Liver (tissue), 7 donors: ENCODE measurements at regions not wholly inside any gene's neighbourhood (a gene's known extent, or its start where the extent isn't known, plus 50 kb on each side); places are given as distances from the start of the nearest gene placed in this dataset.
A peak's percentile ranks its signal among the peaks of the same experiment; 100 is the strongest.

Experiments used
- DNase-seq: peaks from one replicate; pipeline ENCODE4 v3.0.0-alpha.2; 2017; ENCODE audit warnings: low spot score
- H3K27ac ChIP-seq, 2 donors: one replicate each; pipeline ENCODE4 v1.7.0; 2013; ENCODE audit warnings: inconsistent platforms in 2 of 2, low read length in 2 of 2, control low read depth in 1 of 2, low read depth in 1 of 2, mild to moderate bottlenecking in 1 of 2
- H3K27me3 ChIP-seq, 4 donors: one replicate each; pipeline versions ENCODE4 v1.6.1 to v1.7.0; 2013; ENCODE audit warnings: low read length in 3 of 4, inconsistent platforms in 1 of 4, mild to moderate bottlenecking in 1 of 4, moderate library complexity in 1 of 4; ENCODE audit not compliant: control insufficient read depth in 4 of 4, insufficient read depth in 4 of 4
- H3K36me3 ChIP-seq, 4 donors: one replicate each; pipeline versions ENCODE4 v1.6.1 to v1.7.0; 2013; ENCODE audit warnings: low read length in 3 of 4, mild to moderate bottlenecking in 3 of 4, low read depth in 1 of 4, moderate library complexity in 1 of 4; ENCODE audit not compliant: control insufficient read depth in 4 of 4, insufficient read depth in 3 of 4
- H3K4me1 ChIP-seq, 4 donors: one replicate each; pipeline versions ENCODE4 v1.6.1 to v1.7.0; 2013; ENCODE audit warnings: low read length in 3 of 4, mild to moderate bottlenecking in 3 of 4, moderate library complexity in 1 of 4; ENCODE audit not compliant: control insufficient read depth in 4 of 4, insufficient read depth in 4 of 4
- H3K4me3 ChIP-seq, 3 donors: one replicate each; pipeline versions ENCODE4 v1.6.1 to v1.7.0; 2013; ENCODE audit warnings: low read length in 3 of 3, control low read depth in 1 of 3, low read depth in 1 of 3, mild to moderate bottlenecking in 1 of 3
- H3K9ac ChIP-seq, 2 donors: one replicate each; pipeline ENCODE4 v1.7.0; 2013; ENCODE audit warnings: low read length in 2 of 2, mild to moderate bottlenecking in 2 of 2, moderate library complexity in 2 of 2, control low read depth in 1 of 2, low read depth in 1 of 2
- H3K9me3 ChIP-seq, 4 donors: one replicate each; pipeline versions ENCODE4 v1.6.1 to v1.7.0; 2013; ENCODE audit warnings: low read length in 3 of 4; ENCODE audit not compliant: control insufficient read depth in 4 of 4
- FOXA1 ChIP-seq: IDR thresholded peaks from 2 replicates; pipeline ENCODE4 v1.6.1; 2016; ENCODE audit warnings: antibody characterized with exemption
- FOXA2 ChIP-seq: IDR thresholded peaks from 2 replicates; pipeline ENCODE4 v1.6.1; 2016; ENCODE audit warnings: antibody characterized with exemption
- HNF4A ChIP-seq, 2 donors: conservative IDR thresholded peaks; 2 replicates each; pipeline ENCODE4 v1.6.1; 2016; ENCODE audit warnings: antibody characterized with exemption in 2 of 2, mild to moderate bottlenecking in 2 of 2
- HNF4G ChIP-seq: IDR thresholded peaks from 2 replicates; pipeline ENCODE4 v1.6.1; 2016; ENCODE audit warnings: antibody characterized with exemption
- JUND ChIP-seq, 2 donors: IDR thresholded peaks; 2 replicates each; pipeline ENCODE4 v1.6.1; 2016; ENCODE audit warnings: antibody characterized with exemption in 2 of 2
- MAX ChIP-seq: IDR thresholded peaks from 2 replicates; pipeline ENCODE4 v1.6.1; 2016; ENCODE audit warnings: antibody characterized with exemption
- NR2F2 ChIP-seq: IDR thresholded peaks from 2 replicates; pipeline ENCODE4 v1.6.1; 2016; ENCODE audit warnings: antibody characterized with exemption
- RAD21 ChIP-seq, 2 donors: IDR thresholded peaks; 2 replicates each; pipeline ENCODE4 v1.6.1; 2016; ENCODE audit warnings: antibody characterized with exemption in 2 of 2, mild to moderate bottlenecking in 2 of 2
- REST ChIP-seq: IDR thresholded peaks from 2 replicates; pipeline ENCODE4 v1.6.1; 2016; ENCODE audit warnings: antibody characterized with exemption, mild to moderate bottlenecking
- RXRA ChIP-seq, 2 donors: IDR thresholded peaks; 2 replicates each; pipeline ENCODE4 v1.6.1; 2017 to 2018; ENCODE audit warnings: antibody characterized with exemption in 2 of 2, mild to moderate bottlenecking in 1 of 2
- SP1 ChIP-seq: IDR thresholded peaks from 2 replicates; pipeline ENCODE4 v1.6.1; 2018; ENCODE audit warnings: antibody characterized with exemption, mild to moderate bottlenecking
- YY1 ChIP-seq: IDR thresholded peaks from 2 replicates; pipeline ENCODE4 v1.6.1; 2016; ENCODE audit warnings: antibody characterized with exemption, mild to moderate bottlenecking
- ZBTB33 ChIP-seq: IDR thresholded peaks from 2 replicates; pipeline ENCODE4 v1.6.1; 2016; ENCODE audit warnings: antibody characterized with exemption
- WGBS: extraction: QIAGEN DNeasy Blood & Tissue Kit; methylation state at CpG from one replicate; pipeline ENCODE4 v1.1.7; 2013; 5-methylcytosine and 5-hydroxymethylcytosine counted together
- donor health status: healthy.
- donor health status: healthy.
- donor health status: healthy.
- donor health status: healthy.

- Histone ChIP-seq H3K9ac (no peak overlapping the region), H3K36me3 (no peaks in the 10 kb centered on the region), H3K27me3 (no peaks in the 10 kb centered on the region), H3K4me1 (peaks cover 5 to 22% (median 12%) of the 10 kb centered on the region in 4 donors), H3K9me3 (no peaks in the 10 kb centered on the region), H3K4me3 (no peak overlapping the region), H3K27ac (no peak overlapping the region)
- no peak for TF ChIP-seq NR2F2
- TF ChIP-seq SP1: no peak
- TF ChIP-seq RAD21 (IDR thresholded peaks at IDR 0.05): no peak
- TF ChIP-seq HNF4G: no peak
- no peak for TF ChIP-seq ZBTB33
- no peak for TF ChIP-seq JUND (IDR thresholded peaks at IDR 0.05)
- DNase-seq: no peak
- 96% methylated on average over 4 of the region's 4 CpGs for WGBS
Measured at GRCh38 chr15:95684126-95684525, 646.4 kb upstream of the NR2F2 start.

- WGBS: 46% methylated on average over 1 of the region's 1 CpG
- H3K9me3 ChIP-seq: no peaks in the 10 kb centered on the region
- H3K4me3 ChIP-seq: no peak overlapping the region
- no peaks in the 10 kb centered on the region for H3K36me3 ChIP-seq
- H3K9ac ChIP-seq: no peak overlapping the region
- TF ChIP-seq SP1 (peak; percentile 10), RXRA (IDR thresholded peaks at IDR 0.05) (peak in 1 of 2 donors; percentile 39), NR2F2 (peak; percentile 78), HNF4G (no peak), FOXA2 (no peak), HNF4A (conservative IDR thresholded peaks at IDR 0.05) (peak in 1 of 2 donors; percentile 30), JUND (IDR thresholded peaks at IDR 0.05) (peak in 1 of 2 donors; percentile 61), REST (no peak), MAX (peak; percentile 45), YY1 (peak; percentile 40), ZBTB33 (peak; percentile 13), FOXA1 (no peak), RAD21 (IDR thresholded peaks at IDR 0.05) (peak; percentile 33 to 42)
- peaks cover 3 to 20% (median 9%) of the 10 kb centered on the region in 4 donors for H3K4me1 ChIP-seq
- H3K27me3 ChIP-seq: no peaks in the 10 kb centered on the region
- H3K27ac ChIP-seq: no peak overlapping the region
- DNase-seq: no peak
Measured at GRCh38 chr15:95684693-95685115, 645.8 kb upstream of the NR2F2 start.
